ENCODE measurements at regions not wholly inside any gene's neighbourhood (a gene's known extent, or its start where the extent isn't known, plus 50 kb on each side); places are given as distances from the start of the nearest gene placed in this dataset.

GRCh38 chr3:162262129-162262528, 765.5 kb downstream of the OTOL1 start:
- DNase-seq, result peak; percentile 65
- no peak overlapping the region for H2AFZ ChIP-seq (ENCODE audit: low read length)
- no peaks in the 10 kb centered on the region for H4K20me1 ChIP-seq (ENCODE audit: low read length)
- no peaks in the 10 kb centered on the region for H3K27me3 ChIP-seq (ENCODE audit: low read length)
- no peaks in the 10 kb centered on the region for H3K79me2 ChIP-seq (ENCODE audit: low read length)
- H3F3A ChIP-seq (ENCODE audit: low read length, unreplicated experiment), result no peaks in the 10 kb centered on the region
- H3K36me3 ChIP-seq (ENCODE audit: low read depth, low read length), result no peaks in the 10 kb centered on the region
- H3K4me1 ChIP-seq (ENCODE audit: insufficient read depth, low read length), result peaks cover 11% of the 10 kb centered on the region
- CTCF ChIA-PET, result no interaction called here
- H3K9me2 ChIP-seq (replicated peaks; ENCODE audit: low read length), result no peaks in the 10 kb centered on the region
- intact Hi-C loops (cut with micrococcal nuclease), result no loop called here
- BruUV-seq (replicated peaks), result no TSS peak
- H3K4me2 ChIP-seq (ENCODE audit: low read length), result peak overlapping the region; percentile 36
- H3K9me3 ChIP-seq (ENCODE audit: low read length), result no peaks in the 10 kb centered on the region
- H3K4me3 ChIP-seq (ENCODE audit: low read length), result no peak overlapping the region
- H3K9ac ChIP-seq (ENCODE audit: low read length), result no peak overlapping the region
- TF ChIP-seq CTCF (conservative IDR thresholded peaks at IDR 0.05; ENCODE audit: low read depth, low read length) (no peak), EZH2phosphoT487 (IDR thresholded peaks at IDR 0.05; ENCODE audit: borderline replicate concordance, low read length) (no peak), EZH2 (IDR thresholded peaks at IDR 0.05; ENCODE audit: low read length, unreplicated experiment) (no peak)
- POLR2A ChIA-PET (ENCODE audit: unreplicated experiment), result no interaction called here
- peak; percentile 87 for ATAC-seq
- H3K27ac ChIP-seq (ENCODE audit: low read length), result peak overlapping the region; percentile 21; the same call in 1 of the 2 replicates

DNA sequence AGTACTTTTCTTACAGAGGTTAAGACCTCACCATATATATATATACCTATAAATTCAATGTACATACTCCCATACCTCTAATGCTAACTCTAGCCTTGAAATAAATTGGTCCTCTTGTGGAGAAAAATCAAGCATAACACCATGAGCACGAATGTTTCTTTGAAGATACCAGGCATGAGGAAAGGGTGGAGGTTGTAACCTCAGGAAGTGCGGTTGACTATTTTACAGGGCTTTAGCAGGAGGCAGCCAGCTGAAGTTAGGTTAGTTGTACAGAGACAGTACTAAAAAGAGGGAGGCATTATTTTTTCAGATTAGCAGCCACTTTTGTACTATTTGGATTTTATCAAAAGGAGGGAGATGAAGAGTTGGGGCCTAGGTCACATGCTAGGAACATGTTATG, 767.0 kb downstream of the OTOL1 start:
- peaks cover 11% of the 10 kb centered on the region for H3K4me1 ChIP-seq (ENCODE audit: insufficient read depth, low read length)
- H3K9ac ChIP-seq (ENCODE audit: low read length), result no peak overlapping the region
- DNase-seq (no peak), ATAC-seq (no peak)
- no TSS peak for BruUV-seq (replicated peaks)
- CTCF ChIA-PET, result no interaction called here
- H4K20me1 ChIP-seq (ENCODE audit: low read length), result no peaks in the 10 kb centered on the region
- intact Hi-C loops (cut with micrococcal nuclease), result no loop called here
- no peak overlapping the region for H2AFZ ChIP-seq (ENCODE audit: low read length)
- no peak overlapping the region for H3K4me3 ChIP-seq (ENCODE audit: low read length)
- no peaks in the 10 kb centered on the region for H3F3A ChIP-seq (ENCODE audit: low read length, unreplicated experiment)
- POLR2A ChIA-PET (ENCODE audit: unreplicated experiment), result no interaction called here
- TF ChIP-seq EZH2 (IDR thresholded peaks at IDR 0.05; ENCODE audit: low read length, unreplicated experiment) (no peak), CTCF (conservative IDR thresholded peaks at IDR 0.05; ENCODE audit: low read depth, low read length) (no peak), EZH2phosphoT487 (IDR thresholded peaks at IDR 0.05; ENCODE audit: borderline replicate concordance, low read length) (no peak)
- H3K27me3 ChIP-seq (ENCODE audit: low read length), result no peaks in the 10 kb centered on the region
- no peaks in the 10 kb centered on the region for H3K9me2 ChIP-seq (replicated peaks; ENCODE audit: low read length)
- H3K79me2 ChIP-seq (ENCODE audit: low read length), result no peaks in the 10 kb centered on the region
- no peak overlapping the region for H3K27ac ChIP-seq (ENCODE audit: low read length)
- no peak overlapping the region for H3K4me2 ChIP-seq (ENCODE audit: low read length)
- no peaks in the 10 kb centered on the region for H3K36me3 ChIP-seq (ENCODE audit: low read depth, low read length)
- H3K9me3 ChIP-seq (ENCODE audit: low read length), result no peaks in the 10 kb centered on the region

DNA sequence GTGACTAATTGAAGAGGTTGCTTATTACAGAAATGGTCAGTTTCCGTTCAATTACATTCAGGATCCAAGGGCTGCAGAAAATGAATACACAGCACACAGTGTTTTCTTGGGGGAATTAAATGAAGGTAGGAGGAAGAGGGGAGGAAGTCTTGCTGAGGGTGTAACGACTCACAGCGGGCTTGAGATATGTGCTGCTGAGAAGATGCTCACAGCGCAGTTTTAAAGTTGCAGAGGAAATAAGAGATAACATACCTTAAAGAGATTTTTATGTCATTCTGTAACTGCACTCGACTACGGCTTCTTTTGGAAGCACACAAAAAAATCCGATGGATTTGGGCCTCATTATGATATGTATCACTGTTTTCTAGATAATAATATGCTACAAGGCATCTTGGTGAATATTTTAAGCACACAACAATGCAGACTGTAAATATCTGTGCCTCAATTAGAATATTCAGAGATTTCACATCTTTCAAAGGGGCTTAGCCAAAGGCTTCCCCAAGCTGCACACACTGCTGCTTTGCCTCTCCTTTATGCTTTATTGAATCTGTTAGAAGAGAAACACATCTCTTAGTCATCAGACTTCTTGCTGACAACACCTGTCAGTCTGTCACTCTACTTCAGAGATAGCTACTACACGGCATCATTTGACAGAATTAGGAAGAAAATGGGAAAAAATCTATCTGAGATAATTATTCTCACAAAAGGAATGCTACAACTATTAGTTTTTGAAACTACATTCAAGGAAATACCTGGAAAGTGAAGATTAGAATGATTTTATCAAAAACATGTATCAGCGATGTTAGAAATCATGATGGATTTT, 773.2 kb downstream of the OTOL1 start:
- no peak for TF ChIP-seq EZH2phosphoT487 (IDR thresholded peaks at IDR 0.05; ENCODE audit: borderline replicate concordance, low read length)
- no peak for TF ChIP-seq CTCF (conservative IDR thresholded peaks at IDR 0.05; ENCODE audit: low read depth, low read length)
- no peak for TF ChIP-seq EZH2 (IDR thresholded peaks at IDR 0.05; ENCODE audit: low read length, unreplicated experiment)
- H3K9me2 ChIP-seq (replicated peaks; ENCODE audit: low read length), result no peaks in the 10 kb centered on the region
- POLR2A ChIA-PET (ENCODE audit: unreplicated experiment), result no interaction called here
- intact Hi-C loops (cut with micrococcal nuclease), result no loop called here
- BruUV-seq (replicated peaks), result no TSS peak
- no peak overlapping the region for H3K9ac ChIP-seq (ENCODE audit: low read length)
- no peak overlapping the region for H3K4me2 ChIP-seq (ENCODE audit: low read length)
- CTCF ChIA-PET, result no interaction called here
- no peaks in the 10 kb centered on the region for H3K79me2 ChIP-seq (ENCODE audit: low read length)
- no peaks in the 10 kb centered on the region for H4K20me1 ChIP-seq (ENCODE audit: low read length)
- H2AFZ ChIP-seq (ENCODE audit: low read length), result no peak overlapping the region
- DNase-seq (no peak), ATAC-seq (no peak)
- no peaks in the 10 kb centered on the region for H3K4me1 ChIP-seq (ENCODE audit: insufficient read depth, low read length)
- no peaks in the 10 kb centered on the region for H3K27me3 ChIP-seq (ENCODE audit: low read length)
- no peaks in the 10 kb centered on the region for H3F3A ChIP-seq (ENCODE audit: low read length, unreplicated experiment)
- no peak overlapping the region for H3K4me3 ChIP-seq (ENCODE audit: low read length)
- H3K9me3 ChIP-seq (ENCODE audit: low read length), result no peaks in the 10 kb centered on the region
- H3K36me3 ChIP-seq (ENCODE audit: low read depth, low read length), result no peaks in the 10 kb centered on the region
- no peak overlapping the region for H3K27ac ChIP-seq (ENCODE audit: low read length)
